ENCODE measurements at regions not wholly inside any gene's neighbourhood (a gene's known extent, or its start where the extent isn't known, plus 50 kb on each side); places are given as distances from the start of the nearest gene placed in this dataset.

DNA sequence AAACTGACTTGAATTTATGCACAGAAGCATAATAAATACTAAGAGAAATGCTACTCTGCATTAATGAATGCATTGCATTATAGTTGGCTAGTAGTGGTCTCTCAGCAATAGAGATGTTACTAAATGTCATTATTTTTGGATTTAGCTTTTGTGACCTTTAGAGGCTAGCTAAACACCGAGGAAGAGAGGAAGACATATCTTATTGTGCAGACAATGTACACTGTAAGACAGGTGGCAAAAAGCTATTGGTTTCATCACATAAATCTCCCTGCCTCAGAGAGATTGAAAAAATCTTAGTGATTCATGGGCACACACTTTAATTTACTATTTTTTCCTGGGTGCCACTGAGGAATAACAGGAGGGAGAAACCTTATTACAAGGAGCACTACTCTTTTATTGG is 435.9 kb downstream of the TMEM232 start:
- no peak overlapping the region for H3K27ac ChIP-seq (ENCODE audit: low read depth)
- peaks cover 15% of the 10 kb centered on the region; the same call in 1 of the 2 replicates for H3K9me2 ChIP-seq (ENCODE audit: insufficient read depth)
- ATAC-seq (no peak), DNase-seq (ENCODE audit: low spot score) (no peak)
- TF ChIP-seq, protein P1, sequence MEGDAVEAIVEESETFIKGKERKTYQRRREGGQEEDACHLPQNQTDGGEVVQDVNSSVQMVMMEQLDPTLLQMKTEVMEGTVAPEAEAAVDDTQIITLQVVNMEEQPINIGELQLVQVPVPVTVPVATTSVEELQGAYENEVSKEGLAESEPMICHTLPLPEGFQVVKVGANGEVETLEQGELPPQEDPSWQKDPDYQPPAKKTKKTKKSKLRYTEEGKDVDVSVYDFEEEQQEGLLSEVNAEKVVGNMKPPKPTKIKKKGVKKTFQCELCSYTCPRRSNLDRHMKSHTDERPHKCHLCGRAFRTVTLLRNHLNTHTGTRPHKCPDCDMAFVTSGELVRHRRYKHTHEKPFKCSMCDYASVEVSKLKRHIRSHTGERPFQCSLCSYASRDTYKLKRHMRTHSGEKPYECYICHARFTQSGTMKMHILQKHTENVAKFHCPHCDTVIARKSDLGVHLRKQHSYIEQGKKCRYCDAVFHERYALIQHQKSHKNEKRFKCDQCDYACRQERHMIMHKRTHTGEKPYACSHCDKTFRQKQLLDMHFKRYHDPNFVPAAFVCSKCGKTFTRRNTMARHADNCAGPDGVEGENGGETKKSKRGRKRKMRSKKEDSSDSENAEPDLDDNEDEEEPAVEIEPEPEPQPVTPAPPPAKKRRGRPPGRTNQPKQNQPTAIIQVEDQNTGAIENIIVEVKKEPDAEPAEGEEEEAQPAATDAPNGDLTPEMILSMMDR (conservative IDR thresholded peaks at IDR 0.05; ENCODE audit: low read depth in 2 of 2): no peak
- no peak for TF ChIP-seq EZH2 (IDR thresholded peaks at IDR 0.05; ENCODE audit: low read depth, unreplicated experiment)
- TF ChIP-seq NANOG (IDR thresholded peaks at IDR 0.05; ENCODE audit: borderline replicate concordance): no peak
- TF ChIP-seq ZNF331 (CRISPR knock-in tag; IDR thresholded peaks at IDR 0.05; ENCODE audit: low read depth): no peak
- TF ChIP-seq EZH2phosphoT487 (IDR thresholded peaks at IDR 0.05; ENCODE audit: unreplicated experiment): no peak
- no peak for TF ChIP-seq POLR2AphosphoS5 (IDR thresholded peaks at IDR 0.05; ENCODE audit: low read depth)
- no peak for TF ChIP-seq JUNB (IDR thresholded peaks at IDR 0.05; ENCODE audit: unreplicated experiment)
- TF ChIP-seq, protein P2, sequence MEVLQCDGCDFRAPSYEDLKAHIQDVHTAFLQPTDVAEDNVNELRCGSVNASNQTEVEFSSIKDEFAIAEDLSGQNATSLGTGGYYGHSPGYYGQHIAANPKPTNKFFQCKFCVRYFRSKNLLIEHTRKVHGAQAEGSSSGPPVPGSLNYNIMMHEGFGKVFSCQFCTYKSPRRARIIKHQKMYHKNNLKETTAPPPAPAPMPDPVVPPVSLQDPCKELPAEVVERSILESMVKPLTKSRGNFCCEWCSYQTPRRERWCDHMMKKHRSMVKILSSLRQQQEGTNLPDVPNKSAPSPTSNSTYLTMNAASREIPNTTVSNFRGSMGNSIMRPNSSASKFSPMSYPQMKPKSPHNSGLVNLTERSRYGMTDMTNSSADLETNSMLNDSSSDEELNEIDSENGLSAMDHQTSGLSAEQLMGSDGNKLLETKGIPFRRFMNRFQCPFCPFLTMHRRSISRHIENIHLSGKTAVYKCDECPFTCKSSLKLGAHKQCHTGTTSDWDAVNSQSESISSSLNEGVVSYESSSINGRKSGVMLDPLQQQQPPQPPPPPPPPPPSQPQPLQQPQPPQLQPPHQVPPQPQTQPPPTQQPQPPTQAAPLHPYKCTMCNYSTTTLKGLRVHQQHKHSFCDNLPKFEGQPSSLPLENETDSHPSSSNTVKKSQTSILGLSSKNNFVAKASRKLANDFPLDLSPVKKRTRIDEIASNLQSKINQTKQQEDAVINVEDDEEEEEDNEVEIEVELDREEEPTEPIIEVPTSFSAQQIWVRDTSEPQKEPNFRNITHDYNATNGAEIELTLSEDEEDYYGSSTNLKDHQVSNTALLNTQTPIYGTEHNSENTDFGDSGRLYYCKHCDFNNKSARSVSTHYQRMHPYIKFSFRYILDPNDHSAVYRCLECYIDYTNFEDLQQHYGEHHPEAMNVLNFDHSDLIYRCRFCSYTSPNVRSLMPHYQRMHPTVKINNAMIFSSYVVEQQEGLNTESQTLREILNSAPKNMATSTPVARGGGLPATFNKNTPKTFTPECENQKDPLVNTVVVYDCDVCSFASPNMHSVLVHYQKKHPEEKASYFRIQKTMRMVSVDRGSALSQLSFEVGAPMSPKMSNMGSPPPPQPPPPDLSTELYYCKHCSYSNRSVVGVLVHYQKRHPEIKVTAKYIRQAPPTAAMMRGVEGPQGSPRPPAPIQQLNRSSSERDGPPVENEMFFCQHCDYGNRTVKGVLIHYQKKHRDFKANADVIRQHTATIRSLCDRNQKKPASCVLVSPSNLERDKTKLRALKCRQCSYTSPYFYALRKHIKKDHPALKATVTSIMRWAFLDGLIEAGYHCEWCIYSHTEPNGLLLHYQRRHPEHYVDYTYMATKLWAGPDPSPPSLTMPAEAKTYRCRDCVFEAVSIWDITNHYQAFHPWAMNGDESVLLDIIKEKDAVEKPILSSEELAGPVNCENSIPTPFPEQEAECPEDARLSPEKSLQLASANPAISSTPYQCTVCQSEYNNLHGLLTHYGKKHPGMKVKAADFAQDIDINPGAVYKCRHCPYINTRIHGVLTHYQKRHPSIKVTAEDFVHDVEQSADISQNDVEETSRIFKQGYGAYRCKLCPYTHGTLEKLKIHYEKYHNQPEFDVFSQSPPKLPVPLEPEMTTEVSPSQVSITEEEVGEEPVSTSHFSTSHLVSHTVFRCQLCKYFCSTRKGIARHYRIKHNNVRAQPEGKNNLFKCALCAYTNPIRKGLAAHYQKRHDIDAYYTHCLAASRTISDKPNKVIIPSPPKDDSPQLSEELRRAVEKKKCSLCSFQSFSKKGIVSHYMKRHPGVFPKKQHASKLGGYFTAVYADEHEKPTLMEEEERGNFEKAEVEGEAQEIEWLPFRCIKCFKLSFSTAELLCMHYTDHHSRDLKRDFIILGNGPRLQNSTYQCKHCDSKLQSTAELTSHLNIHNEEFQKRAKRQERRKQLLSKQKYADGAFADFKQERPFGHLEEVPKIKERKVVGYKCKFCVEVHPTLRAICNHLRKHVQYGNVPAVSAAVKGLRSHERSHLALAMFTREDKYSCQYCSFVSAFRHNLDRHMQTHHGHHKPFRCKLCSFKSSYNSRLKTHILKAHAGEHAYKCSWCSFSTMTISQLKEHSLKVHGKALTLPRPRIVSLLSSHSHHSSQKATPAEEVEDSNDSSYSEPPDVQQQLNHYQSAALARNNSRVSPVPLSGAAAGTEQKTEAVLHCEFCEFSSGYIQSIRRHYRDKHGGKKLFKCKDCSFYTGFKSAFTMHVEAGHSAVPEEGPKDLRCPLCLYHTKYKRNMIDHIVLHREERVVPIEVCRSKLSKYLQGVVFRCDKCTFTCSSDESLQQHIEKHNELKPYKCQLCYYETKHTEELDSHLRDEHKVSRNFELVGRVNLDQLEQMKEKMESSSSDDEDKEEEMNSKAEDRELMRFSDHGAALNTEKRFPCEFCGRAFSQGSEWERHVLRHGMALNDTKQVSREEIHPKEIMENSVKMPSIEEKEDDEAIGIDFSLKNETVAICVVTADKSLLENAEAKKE (CRISPR knock-in tag; IDR thresholded peaks at IDR 0.05): no peak
- Mint-ChIP-seq H3K27ac (no peak overlapping the region), H3K9me3 (peaks cover 10% of the 10 kb centered on the region), H3K36me3 (ENCODE audit: low read depth) (peaks cover 3% of the 10 kb centered on the region; the same call in 2 of the 3 replicates), H3K27me3 (ENCODE audit: insufficient read depth, low read depth, poor library complexity) (no peaks in the 10 kb centered on the region), H3K4me3 (no peak overlapping the region), H3K4me1 (peaks cover 13% of the 10 kb centered on the region)
- H3F3A ChIP-seq (replicated peaks; ENCODE audit: low read depth): no peaks in the 10 kb centered on the region
- no peak overlapping the region for H2AFZ ChIP-seq
- no peaks in the 10 kb centered on the region for H3K27me3 ChIP-seq (ENCODE audit: insufficient read depth)
- peaks cover 6% of the 10 kb centered on the region; the same call in 1 of the 2 replicates for H3K4me1 ChIP-seq (ENCODE audit: insufficient read depth)
- no peak overlapping the region for H3K4me3 ChIP-seq
- no peaks in the 10 kb centered on the region for H3K36me3 ChIP-seq (ENCODE audit: insufficient read depth)
- no peaks in the 10 kb centered on the region for H4K20me1 ChIP-seq (replicated peaks; ENCODE audit: insufficient read depth)
- no peaks in the 10 kb centered on the region for H3K79me2 ChIP-seq (replicated peaks; ENCODE audit: insufficient read depth)
- no peak overlapping the region for H3K4me2 ChIP-seq

Data from GM23338 (cell line).